ENCODE measurements at regions not wholly inside any gene's neighbourhood (a gene's known extent, or its start where the extent isn't known, plus 50 kb on each side); places are given as distances from the start of the nearest gene placed in this dataset.

DNA sequence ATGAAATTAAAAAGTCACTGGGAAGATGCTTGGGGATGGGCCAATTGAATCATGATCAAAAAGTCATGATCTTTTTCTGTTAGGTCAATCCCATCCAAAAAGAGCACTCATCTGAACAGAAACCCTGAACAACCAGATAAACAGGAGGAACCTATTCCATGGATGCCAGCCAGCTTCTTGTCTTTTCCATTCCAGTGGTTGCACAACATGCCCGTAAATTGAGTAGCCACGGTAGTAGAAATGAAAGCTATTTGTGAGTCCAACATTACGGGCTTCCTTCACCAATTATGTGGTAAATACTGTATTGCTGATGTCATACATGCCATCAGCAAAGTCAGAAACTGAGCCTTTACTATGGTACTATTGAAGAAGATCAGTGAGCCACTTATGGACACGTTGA lies 982.4 kb upstream of the HS3ST1 start:
- Mint-ChIP-seq H3K9me3 (ENCODE audit: unreplicated experiment) (no peaks in the 10 kb centered on the region), H3K36me3 (ENCODE audit: insufficient read depth, unreplicated experiment) (no peaks in the 10 kb centered on the region), H3K27ac (ENCODE audit: unreplicated experiment) (no peak overlapping the region), H3K4me1 (ENCODE audit: low read depth, unreplicated experiment) (no peaks in the 10 kb centered on the region), H3K4me3 (ENCODE audit: unreplicated experiment) (no peak overlapping the region), H3K27me3 (ENCODE audit: insufficient read depth, unreplicated experiment) (no peaks in the 10 kb centered on the region)
- POLR2A ChIA-PET = no interaction called here
- H3K4me1 ChIP-seq = no peaks in the 10 kb centered on the region
- no TSS peak for BruUV-seq (replicated peaks)
- DNase-seq = no peak
- H3K36me3 ChIP-seq (ENCODE audit: control insufficient read depth, insufficient read depth, low read length) = no peaks in the 10 kb centered on the region
- H3K9me3 ChIP-seq = no peaks in the 10 kb centered on the region
- H3K27me3 ChIP-seq (replicated peaks; ENCODE audit: control insufficient read depth, insufficient read depth, low read length) = no peaks in the 10 kb centered on the region
- CTCF ChIA-PET = no interaction called here
- H3K4me3 ChIP-seq (ENCODE audit: low read depth, low read length) = no peak overlapping the region
- intact Hi-C loops (cut with micrococcal nuclease; ENCODE audit: unreplicated experiment) = no loop called here
- TF ChIP-seq, protein P1, sequence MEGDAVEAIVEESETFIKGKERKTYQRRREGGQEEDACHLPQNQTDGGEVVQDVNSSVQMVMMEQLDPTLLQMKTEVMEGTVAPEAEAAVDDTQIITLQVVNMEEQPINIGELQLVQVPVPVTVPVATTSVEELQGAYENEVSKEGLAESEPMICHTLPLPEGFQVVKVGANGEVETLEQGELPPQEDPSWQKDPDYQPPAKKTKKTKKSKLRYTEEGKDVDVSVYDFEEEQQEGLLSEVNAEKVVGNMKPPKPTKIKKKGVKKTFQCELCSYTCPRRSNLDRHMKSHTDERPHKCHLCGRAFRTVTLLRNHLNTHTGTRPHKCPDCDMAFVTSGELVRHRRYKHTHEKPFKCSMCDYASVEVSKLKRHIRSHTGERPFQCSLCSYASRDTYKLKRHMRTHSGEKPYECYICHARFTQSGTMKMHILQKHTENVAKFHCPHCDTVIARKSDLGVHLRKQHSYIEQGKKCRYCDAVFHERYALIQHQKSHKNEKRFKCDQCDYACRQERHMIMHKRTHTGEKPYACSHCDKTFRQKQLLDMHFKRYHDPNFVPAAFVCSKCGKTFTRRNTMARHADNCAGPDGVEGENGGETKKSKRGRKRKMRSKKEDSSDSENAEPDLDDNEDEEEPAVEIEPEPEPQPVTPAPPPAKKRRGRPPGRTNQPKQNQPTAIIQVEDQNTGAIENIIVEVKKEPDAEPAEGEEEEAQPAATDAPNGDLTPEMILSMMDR (IDR thresholded peaks at IDR 0.05; ENCODE audit: insufficient read depth in 1 of 2, low read depth in 1 of 2, low read length in 1 of 2, severe bottlenecking in 1 of 2, unreplicated experiment in 1 of 2) = no peak

DNA sequence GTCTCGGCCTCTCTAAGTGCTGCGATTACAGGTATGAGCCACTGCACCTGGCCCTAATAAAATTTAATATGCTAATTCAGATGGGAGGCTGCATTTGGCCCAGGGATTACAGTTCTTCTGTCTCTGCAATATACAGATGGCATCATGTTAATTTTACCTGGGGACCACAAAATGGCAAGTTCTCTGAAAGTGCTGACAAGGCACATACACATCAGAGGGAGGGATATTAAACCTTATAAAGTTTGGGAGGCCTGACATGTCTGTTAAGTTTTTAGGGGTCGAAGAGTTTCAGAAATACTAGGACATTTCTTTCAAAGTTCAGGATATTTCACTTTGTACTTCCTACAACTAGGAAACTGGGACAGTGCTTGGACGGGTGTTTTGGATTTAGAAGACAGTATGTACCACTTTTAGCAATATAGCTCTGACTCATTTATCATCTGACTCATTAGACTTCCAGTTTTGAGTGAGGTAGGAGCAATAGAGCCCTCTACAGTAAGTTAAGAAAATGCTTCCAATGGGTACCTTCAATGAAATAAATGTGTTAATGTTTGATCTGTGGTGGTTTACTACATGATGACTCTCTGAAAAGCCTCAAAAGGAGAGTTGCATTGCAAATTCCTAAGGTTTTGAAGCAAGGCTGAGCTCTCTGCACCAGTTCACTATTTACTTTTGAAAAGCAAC lies 981.0 kb upstream of the HS3ST1 start:
- Mint-ChIP-seq H3K36me3 (ENCODE audit: insufficient read depth, unreplicated experiment) (no peaks in the 10 kb centered on the region), H3K27me3 (ENCODE audit: insufficient read depth, unreplicated experiment) (no peaks in the 10 kb centered on the region), H3K4me3 (ENCODE audit: unreplicated experiment) (no peak overlapping the region), H3K4me1 (ENCODE audit: low read depth, unreplicated experiment) (no peaks in the 10 kb centered on the region), H3K9me3 (ENCODE audit: unreplicated experiment) (no peaks in the 10 kb centered on the region), H3K27ac (ENCODE audit: unreplicated experiment) (no peak overlapping the region)
- CTCF ChIA-PET = no interaction called here
- no TSS peak for BruUV-seq (replicated peaks)
- no peaks in the 10 kb centered on the region for H3K36me3 ChIP-seq (ENCODE audit: control insufficient read depth, insufficient read depth, low read length)
- no peaks in the 10 kb centered on the region for H3K4me1 ChIP-seq
- TF ChIP-seq, protein P1 (IDR thresholded peaks at IDR 0.05; ENCODE audit: insufficient read depth in 1 of 2, low read depth in 1 of 2, low read length in 1 of 2, severe bottlenecking in 1 of 2, unreplicated experiment in 1 of 2) = no peak
- intact Hi-C loops (cut with micrococcal nuclease; ENCODE audit: unreplicated experiment) = no loop called here
- no peaks in the 10 kb centered on the region for H3K9me3 ChIP-seq
- POLR2A ChIA-PET = no interaction called here
- no peak for DNase-seq
- H3K4me3 ChIP-seq (ENCODE audit: low read depth, low read length) = no peak overlapping the region
- H3K27me3 ChIP-seq (replicated peaks; ENCODE audit: control insufficient read depth, insufficient read depth, low read length) = no peaks in the 10 kb centered on the region

DNA sequence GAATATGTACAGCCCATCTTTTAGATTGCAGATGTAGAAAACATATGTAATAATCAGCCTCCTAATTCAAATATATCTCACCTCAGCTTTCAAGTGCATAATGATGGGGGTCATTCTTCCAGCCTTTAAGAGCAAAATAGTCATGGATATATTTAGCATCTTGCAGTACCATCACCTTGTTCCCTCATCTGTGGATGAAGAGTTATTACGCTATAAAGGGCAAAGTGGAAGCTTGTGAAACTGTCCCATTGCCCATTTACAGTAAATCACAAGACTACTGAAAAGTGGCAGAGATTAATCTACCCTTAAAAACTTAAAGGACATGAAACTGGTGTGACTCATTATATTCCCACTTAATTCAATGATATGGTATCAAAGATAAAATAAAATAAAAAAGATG lies 979.7 kb upstream of the HS3ST1 start:
- BruUV-seq (replicated peaks) = no TSS peak
- Mint-ChIP-seq H3K27ac (ENCODE audit: unreplicated experiment) (no peak overlapping the region), H3K9me3 (ENCODE audit: unreplicated experiment) (no peaks in the 10 kb centered on the region), H3K4me3 (ENCODE audit: unreplicated experiment) (no peak overlapping the region), H3K36me3 (ENCODE audit: insufficient read depth, unreplicated experiment) (no peaks in the 10 kb centered on the region), H3K27me3 (ENCODE audit: insufficient read depth, unreplicated experiment) (peaks cover 1% of the 10 kb centered on the region), H3K4me1 (ENCODE audit: low read depth, unreplicated experiment) (no peaks in the 10 kb centered on the region)
- intact Hi-C loops (cut with micrococcal nuclease; ENCODE audit: unreplicated experiment) = no loop called here
- TF ChIP-seq, protein P1 (IDR thresholded peaks at IDR 0.05; ENCODE audit: insufficient read depth in 1 of 2, low read depth in 1 of 2, low read length in 1 of 2, severe bottlenecking in 1 of 2, unreplicated experiment in 1 of 2) = no peak
- H3K9me3 ChIP-seq = no peaks in the 10 kb centered on the region
- no peaks in the 10 kb centered on the region for H3K36me3 ChIP-seq (ENCODE audit: control insufficient read depth, insufficient read depth, low read length)
- no peaks in the 10 kb centered on the region for H3K4me1 ChIP-seq
- H3K27me3 ChIP-seq (replicated peaks; ENCODE audit: control insufficient read depth, insufficient read depth, low read length) = no peaks in the 10 kb centered on the region
- H3K4me3 ChIP-seq (ENCODE audit: low read depth, low read length) = no peak overlapping the region
- CTCF ChIA-PET = no interaction called here
- no peak for DNase-seq
- POLR2A ChIA-PET = no interaction called here

All from Caco-2 (cell line).